ENCODE measurements at regions not wholly inside any gene's neighbourhood (a gene's known extent, or its start where the extent isn't known, plus 50 kb on each side); places are given as distances from the start of the nearest gene placed in this dataset.

DNA sequence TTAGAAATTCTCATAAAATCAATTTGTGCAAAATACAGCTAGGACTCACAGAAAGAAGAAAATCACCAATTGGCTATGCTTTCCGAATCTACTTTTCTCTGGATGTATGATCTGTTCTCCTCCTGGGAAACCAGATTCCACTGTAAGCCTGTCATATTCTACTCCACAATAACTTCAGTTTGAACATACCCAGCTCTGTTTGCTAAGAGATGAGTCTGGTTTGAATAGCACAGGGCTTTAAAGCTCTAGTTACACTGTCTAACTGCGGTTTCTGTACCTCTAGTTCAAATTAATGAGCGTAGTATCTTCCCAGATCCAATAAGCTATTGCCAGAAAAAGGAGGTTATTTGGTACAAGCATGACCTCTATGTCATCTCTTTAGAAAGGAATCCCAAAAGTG is 270.1 kb downstream of the DAD1 start:
- TF ChIP-seq POLR2A (IDR thresholded peaks at IDR 0.05; ENCODE audit: low read length) (no peak), MYC (IDR thresholded peaks at IDR 0.05; ENCODE audit: borderline replicate concordance, low read length) (no peak), EP300 (IDR thresholded peaks at IDR 0.05) (no peak), CEBPB (IDR thresholded peaks at IDR 0.05) (no peak), CHD4 (IDR thresholded peaks at IDR 0.05; ENCODE audit: borderline replicate concordance) (no peak), MAZ (IDR thresholded peaks at IDR 0.05; ENCODE audit: borderline replicate concordance, low read depth, low read length) (no peak), JUN (IDR thresholded peaks at IDR 0.05) (no peak), RARB (CRISPR knock-in tag; IDR thresholded peaks at IDR 0.05) (no peak), CHD2 (IDR thresholded peaks at IDR 0.05; ENCODE audit: low read length, partially characterized antibody) (no peak), RAD21 (conservative IDR thresholded peaks at IDR 0.05 in 1 of 2, IDR thresholded peaks at IDR 0.05 in 1 of 2) (no peak)
- TF ChIP-seq, protein P1, sequence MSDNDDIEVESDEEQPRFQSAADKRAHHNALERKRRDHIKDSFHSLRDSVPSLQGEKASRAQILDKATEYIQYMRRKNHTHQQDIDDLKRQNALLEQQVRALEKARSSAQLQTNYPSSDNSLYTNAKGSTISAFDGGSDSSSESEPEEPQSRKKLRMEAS (IDR thresholded peaks at IDR 0.05), result no peak
- TF ChIP-seq, protein P2, sequence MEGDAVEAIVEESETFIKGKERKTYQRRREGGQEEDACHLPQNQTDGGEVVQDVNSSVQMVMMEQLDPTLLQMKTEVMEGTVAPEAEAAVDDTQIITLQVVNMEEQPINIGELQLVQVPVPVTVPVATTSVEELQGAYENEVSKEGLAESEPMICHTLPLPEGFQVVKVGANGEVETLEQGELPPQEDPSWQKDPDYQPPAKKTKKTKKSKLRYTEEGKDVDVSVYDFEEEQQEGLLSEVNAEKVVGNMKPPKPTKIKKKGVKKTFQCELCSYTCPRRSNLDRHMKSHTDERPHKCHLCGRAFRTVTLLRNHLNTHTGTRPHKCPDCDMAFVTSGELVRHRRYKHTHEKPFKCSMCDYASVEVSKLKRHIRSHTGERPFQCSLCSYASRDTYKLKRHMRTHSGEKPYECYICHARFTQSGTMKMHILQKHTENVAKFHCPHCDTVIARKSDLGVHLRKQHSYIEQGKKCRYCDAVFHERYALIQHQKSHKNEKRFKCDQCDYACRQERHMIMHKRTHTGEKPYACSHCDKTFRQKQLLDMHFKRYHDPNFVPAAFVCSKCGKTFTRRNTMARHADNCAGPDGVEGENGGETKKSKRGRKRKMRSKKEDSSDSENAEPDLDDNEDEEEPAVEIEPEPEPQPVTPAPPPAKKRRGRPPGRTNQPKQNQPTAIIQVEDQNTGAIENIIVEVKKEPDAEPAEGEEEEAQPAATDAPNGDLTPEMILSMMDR (IDR thresholded peaks at IDR 0.05), result no peak
- TF ChIP-seq, protein P3, sequence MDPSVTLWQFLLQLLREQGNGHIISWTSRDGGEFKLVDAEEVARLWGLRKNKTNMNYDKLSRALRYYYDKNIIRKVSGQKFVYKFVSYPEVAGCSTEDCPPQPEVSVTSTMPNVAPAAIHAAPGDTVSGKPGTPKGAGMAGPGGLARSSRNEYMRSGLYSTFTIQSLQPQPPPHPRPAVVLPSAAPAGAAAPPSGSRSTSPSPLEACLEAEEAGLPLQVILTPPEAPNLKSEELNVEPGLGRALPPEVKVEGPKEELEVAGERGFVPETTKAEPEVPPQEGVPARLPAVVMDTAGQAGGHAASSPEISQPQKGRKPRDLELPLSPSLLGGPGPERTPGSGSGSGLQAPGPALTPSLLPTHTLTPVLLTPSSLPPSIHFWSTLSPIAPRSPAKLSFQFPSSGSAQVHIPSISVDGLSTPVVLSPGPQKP (IDR thresholded peaks at IDR 0.05; ENCODE audit: low read depth, low read length), result no peak
- TF ChIP-seq, protein P4, sequence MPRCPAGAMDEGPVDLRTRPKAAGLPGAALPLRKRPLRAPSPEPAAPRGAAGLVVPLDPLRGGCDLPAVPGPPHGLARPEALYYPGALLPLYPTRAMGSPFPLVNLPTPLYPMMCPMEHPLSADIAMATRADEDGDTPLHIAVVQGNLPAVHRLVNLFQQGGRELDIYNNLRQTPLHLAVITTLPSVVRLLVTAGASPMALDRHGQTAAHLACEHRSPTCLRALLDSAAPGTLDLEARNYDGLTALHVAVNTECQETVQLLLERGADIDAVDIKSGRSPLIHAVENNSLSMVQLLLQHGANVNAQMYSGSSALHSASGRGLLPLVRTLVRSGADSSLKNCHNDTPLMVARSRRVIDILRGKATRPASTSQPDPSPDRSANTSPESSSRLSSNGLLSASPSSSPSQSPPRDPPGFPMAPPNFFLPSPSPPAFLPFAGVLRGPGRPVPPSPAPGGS (IDR thresholded peaks at IDR 0.05), result no peak
